ENCODE measurements at regions not wholly inside any gene's neighbourhood (a gene's known extent, or its start where the extent isn't known, plus 50 kb on each side); places are given as distances from the start of the nearest gene placed in this dataset.

DNA sequence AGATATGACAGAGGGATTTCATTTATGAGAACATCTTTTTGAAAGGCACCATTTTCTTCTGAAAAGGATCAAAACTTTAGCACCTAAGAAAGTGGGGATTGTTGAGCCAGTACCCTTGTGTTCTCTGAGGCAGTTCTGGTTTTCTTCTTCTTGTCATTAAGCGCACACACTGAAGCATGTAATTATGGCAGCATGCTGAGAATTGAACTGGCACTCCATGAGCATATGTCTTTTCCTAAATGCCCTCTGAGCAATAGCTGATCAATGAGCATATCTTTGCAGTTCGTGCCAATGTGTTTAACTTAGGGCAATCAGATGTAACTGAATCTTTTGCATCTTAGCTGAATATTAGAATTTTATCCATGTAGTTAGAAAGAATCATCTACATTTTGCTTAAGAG is 53.9 kb upstream of the VGLL3 start:
- Histone ChIP-seq H3K36me3 (ENCODE audit: insufficient read depth, low read length) (no peaks in the 10 kb centered on the region), H3K4me3 (ENCODE audit: insufficient read depth, low read length) (no peak overlapping the region), H3K79me2 (ENCODE audit: insufficient read depth, low read length) (no peaks in the 10 kb centered on the region), H3K4me2 (ENCODE audit: insufficient read depth, low read length) (no peak overlapping the region), H2AFZ (ENCODE audit: low read length) (no peak overlapping the region), H4K20me1 (ENCODE audit: insufficient read depth, low read length) (no peaks in the 10 kb centered on the region), H3K27ac (ENCODE audit: low read depth, low read length) (no peak overlapping the region), H3K4me1 (ENCODE audit: insufficient read depth, low read length) (no peaks in the 10 kb centered on the region), H3K9me3 (ENCODE audit: low read depth, low read length) (no peaks in the 10 kb centered on the region), H3K27me3 (ENCODE audit: insufficient read depth, low read length) (no peaks in the 10 kb centered on the region)
- TF ChIP-seq, protein P1, sequence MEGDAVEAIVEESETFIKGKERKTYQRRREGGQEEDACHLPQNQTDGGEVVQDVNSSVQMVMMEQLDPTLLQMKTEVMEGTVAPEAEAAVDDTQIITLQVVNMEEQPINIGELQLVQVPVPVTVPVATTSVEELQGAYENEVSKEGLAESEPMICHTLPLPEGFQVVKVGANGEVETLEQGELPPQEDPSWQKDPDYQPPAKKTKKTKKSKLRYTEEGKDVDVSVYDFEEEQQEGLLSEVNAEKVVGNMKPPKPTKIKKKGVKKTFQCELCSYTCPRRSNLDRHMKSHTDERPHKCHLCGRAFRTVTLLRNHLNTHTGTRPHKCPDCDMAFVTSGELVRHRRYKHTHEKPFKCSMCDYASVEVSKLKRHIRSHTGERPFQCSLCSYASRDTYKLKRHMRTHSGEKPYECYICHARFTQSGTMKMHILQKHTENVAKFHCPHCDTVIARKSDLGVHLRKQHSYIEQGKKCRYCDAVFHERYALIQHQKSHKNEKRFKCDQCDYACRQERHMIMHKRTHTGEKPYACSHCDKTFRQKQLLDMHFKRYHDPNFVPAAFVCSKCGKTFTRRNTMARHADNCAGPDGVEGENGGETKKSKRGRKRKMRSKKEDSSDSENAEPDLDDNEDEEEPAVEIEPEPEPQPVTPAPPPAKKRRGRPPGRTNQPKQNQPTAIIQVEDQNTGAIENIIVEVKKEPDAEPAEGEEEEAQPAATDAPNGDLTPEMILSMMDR (IDR thresholded peaks at IDR 0.05; ENCODE audit: extremely low read depth, low read depth, low read length): no peak
- no peak for DNase-seq (ENCODE audit: insufficient read length, low spot score, missing footprints)

DNA sequence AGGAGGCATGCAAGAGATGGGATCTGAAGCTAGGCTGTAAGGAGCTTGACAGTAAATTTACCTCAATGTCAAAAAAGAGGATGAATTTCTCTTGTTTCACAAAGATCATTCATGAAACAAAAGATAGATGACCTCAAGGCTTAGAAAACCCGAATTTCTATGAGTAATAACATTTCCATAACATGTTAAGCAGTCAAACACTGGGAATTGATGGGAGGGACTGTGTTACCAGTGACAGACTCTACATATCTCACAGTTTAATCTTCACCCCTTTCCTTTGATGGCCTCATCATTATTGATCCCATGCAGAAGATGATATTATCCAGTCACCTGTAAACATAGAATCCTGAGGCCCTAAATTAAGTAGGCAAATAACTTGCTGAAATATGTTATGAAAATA is 53.5 kb upstream of the VGLL3 start:
- H3K9me3 ChIP-seq (ENCODE audit: low read depth, low read length): no peaks in the 10 kb centered on the region
- H2AFZ ChIP-seq (ENCODE audit: low read length): no peak overlapping the region

DNA sequence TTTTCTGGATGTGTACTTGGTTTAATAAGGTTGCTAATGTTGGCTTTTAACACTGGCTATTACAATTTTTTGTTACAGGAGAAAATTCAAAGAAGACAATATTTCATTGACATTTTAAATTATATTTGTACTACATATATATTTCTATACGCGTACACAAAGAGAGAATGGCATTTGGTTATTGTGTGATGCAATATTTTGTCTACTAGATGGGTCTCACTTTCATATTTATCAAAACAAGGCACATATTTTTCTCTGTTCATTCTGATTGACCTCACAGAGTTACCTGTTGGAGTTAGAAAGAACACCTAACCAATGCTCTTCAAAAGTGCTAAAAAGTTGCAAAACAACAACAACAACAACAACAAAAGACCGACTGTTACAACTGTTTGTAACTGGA is 50.2 kb upstream of the VGLL3 start:
- no peaks in the 10 kb centered on the region for H3K27me3 ChIP-seq (ENCODE audit: insufficient read depth, low read length)
- H3K4me3 ChIP-seq (ENCODE audit: insufficient read depth, low read length): no peak overlapping the region
- no peak for DNase-seq (ENCODE audit: insufficient read length, low spot score, missing footprints)
- no peaks in the 10 kb centered on the region for H4K20me1 ChIP-seq (ENCODE audit: insufficient read depth, low read length)
- TF ChIP-seq, protein P1 (IDR thresholded peaks at IDR 0.05; ENCODE audit: extremely low read depth, low read depth, low read length): no peak
- H3K4me2 ChIP-seq (ENCODE audit: insufficient read depth, low read length): no peak overlapping the region
- H3K36me3 ChIP-seq (ENCODE audit: insufficient read depth, low read length): no peaks in the 10 kb centered on the region
- no peaks in the 10 kb centered on the region for H3K4me1 ChIP-seq (ENCODE audit: insufficient read depth, low read length)
- H3K79me2 ChIP-seq (ENCODE audit: insufficient read depth, low read length): no peaks in the 10 kb centered on the region
- no peak overlapping the region for H3K27ac ChIP-seq (ENCODE audit: low read depth, low read length)
- H2AFZ ChIP-seq (ENCODE audit: low read length): no peak overlapping the region
- no peaks in the 10 kb centered on the region for H3K9me3 ChIP-seq (ENCODE audit: low read depth, low read length)

More for the DNA sequence above, 53.5 kb upstream of the VGLL3 start:
- Histone ChIP-seq H3K4me2 (ENCODE audit: insufficient read depth, low read length) (no peak overlapping the region), H3K4me1 (ENCODE audit: insufficient read depth, low read length) (no peaks in the 10 kb centered on the region), H3K27ac (ENCODE audit: low read depth, low read length) (no peak overlapping the region), H3K4me3 (ENCODE audit: insufficient read depth, low read length) (no peak overlapping the region), H3K79me2 (ENCODE audit: insufficient read depth, low read length) (no peaks in the 10 kb centered on the region), H3K36me3 (ENCODE audit: insufficient read depth, low read length) (no peaks in the 10 kb centered on the region), H4K20me1 (ENCODE audit: insufficient read depth, low read length) (no peaks in the 10 kb centered on the region), H3K27me3 (ENCODE audit: insufficient read depth, low read length) (no peaks in the 10 kb centered on the region)
- no peak for DNase-seq (ENCODE audit: insufficient read length, low spot score, missing footprints)
- TF ChIP-seq, protein P1 (IDR thresholded peaks at IDR 0.05; ENCODE audit: extremely low read depth, low read depth, low read length): no peak
